SH-SY5Y (cell line): ENCODE measurements at regions not wholly inside any gene's neighbourhood (a gene's known extent, or its start where the extent isn't known, plus 50 kb on each side); places are given as distances from the start of the nearest gene placed in this dataset.

Source experiments
- GATA2 ChIP-seq: IDR thresholded peaks from 2 replicates; pipeline ENCODE4 v1.6.1; 2011; ENCODE audit warnings: mild to moderate bottlenecking, low read depth, low read length
- GATA3 ChIP-seq: IDR thresholded peaks from 2 replicates; pipeline ENCODE4 v1.6.1; 2011; ENCODE audit warnings: low read depth, mild to moderate bottlenecking, low read length, moderate library complexity

GRCh38 chr10:70978181-70978580 is 89.8 kb upstream of the PCBD1 start:
- TF ChIP-seq GATA3 = no peak
- TF ChIP-seq GATA2 = no peak

DNA sequence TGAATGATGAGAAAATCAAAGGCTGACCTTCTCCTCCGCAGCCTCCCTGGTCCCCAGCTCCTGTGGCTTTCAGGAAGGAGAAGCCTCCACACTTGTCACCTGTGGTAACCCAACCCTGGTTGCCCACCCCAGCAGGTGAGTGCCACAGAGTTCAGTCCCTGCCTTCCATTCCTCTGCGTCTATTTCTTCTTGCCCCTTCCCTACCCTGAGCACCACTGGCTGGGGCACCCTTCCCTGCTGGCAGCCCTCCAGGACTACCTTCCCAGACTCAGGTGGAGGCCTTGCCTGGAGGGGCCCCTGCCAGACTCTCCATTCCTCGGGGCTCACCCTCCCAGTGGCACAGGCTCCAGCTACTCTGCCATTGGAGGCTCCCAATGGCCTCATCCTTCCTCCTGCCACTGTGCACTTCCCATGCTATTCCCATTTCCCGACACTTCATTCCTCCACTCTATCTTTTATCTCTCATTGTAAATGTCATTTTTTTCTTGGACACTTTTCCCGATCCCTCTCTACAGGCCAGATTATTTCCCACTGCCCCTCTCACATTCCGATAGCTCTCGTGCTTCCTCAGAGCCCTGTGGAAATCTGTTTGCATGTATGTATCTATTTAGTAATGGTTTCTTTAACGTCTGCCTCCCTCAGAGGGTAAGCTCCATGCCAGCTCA is 90.6 kb upstream of the PCBD1 start:
- TF ChIP-seq GATA3 (no peak), GATA2 (no peak)

DNA sequence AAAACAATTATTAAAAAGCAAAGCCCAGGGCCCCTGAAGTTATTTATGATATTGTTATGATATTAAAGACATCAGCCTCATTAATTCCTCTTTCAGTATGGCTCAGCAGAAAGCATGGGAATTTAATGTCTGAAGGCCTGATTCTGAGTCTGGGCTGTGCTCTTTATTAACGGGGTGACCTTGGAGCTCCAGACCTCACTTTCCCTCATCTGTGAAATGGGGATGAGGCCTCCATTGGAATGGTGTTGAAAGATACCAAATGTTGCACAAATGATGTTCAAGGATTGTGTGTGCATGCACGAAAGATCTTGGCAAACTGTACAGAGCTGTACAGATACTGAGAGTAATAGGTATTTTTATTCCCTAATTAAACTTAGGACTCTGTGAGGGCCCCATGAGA is 92.3 kb upstream of the PCBD1 start:
- TF ChIP-seq GATA2 (no peak), GATA3 (no peak)

DNA sequence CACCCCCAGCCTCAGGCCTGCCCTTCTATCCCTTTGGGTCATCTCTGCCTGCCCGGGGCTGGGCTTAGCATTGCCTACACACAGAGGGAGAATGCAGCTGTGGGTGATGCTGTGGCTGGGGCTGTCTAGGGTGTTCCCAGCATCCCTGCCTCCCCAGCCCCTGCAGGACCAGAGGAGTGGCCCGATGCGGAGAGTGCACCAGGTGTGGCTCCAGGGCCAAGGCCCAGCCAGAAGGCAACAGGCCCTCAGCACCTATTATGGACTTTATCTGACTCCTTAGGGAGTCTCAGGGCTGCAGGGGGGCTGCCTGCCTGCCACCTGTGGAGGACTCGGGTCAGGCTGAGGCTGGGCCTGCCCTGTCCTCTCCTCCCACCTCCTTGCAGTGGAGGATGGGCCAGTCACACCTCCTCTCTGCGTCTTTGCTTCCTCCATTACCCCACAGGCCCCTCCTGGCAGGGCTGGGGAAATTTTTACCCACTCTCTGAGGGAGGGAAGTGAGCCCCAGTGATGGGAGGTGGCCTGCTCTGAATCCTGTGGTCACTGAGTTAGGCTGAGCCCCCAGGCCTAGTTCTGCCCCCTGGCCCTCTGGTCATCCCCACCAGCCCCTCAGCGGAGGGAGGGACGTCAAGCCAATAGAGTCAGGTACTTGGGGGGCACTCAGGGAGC is 92.9 kb upstream of the PCBD1 start:
- TF ChIP-seq GATA2 (no peak), GATA3 (no peak)

- no peak for TF ChIP-seq GATA2
- TF ChIP-seq GATA3 = no peak
Observed at GRCh38 chr10:70981936-70982335, 93.6 kb upstream of the PCBD1 start.

DNA sequence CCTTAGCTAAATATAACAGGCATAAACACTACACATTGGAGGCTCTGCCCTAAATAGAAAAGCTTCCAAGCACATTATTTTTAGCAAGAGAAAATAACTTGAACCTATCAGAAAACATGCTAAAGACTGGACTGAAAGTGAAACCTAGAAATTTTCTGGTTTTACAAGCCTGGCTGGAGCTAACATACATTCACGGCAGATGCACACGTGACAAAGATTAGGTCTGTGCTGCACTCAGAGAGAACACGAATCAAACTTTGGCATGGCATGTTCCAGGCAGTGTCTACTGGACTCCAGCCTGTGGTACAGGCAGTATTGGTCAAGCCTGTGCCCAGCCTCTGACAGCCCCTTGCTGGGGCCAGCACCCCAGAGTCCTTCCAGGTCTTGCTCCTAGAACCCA is 94.1 kb upstream of the PCBD1 start:
- TF ChIP-seq GATA2 (no peak), GATA3 (no peak)

DNA sequence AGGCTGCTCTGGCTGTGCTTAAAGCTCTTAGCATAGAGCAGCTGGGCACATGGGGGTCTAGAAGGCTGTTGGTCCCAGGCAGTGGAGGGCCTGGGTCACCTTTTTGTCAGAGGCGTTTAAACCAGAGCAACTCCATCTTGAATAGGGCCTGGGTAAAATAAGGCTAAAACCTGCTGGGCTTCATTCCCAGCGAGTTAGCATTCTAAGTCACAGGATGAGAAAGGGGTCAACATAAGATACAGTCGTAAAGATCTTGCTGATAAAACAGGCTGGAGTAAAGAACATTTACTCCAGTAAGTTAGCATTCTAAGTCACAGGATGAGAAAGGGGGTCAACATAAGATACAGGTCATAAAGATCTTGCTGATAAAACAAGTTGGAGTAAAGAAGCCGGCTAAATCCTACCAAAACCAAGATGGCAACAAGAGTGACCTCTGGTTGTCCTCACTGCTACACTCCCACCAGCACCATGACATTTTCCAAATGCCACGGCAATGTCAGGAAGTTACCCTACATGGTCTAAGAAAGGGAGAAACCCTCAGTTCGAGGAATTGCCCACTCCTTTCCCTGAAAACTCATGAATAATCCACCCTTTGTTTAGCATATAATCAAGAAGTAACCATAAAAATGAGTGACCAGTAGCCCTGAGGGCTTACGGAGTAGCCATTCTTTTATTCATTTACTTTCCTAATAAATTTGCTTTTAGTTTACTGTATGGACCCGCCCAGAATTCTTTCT is 96.8 kb upstream of the PCBD1 start:
- no peak for TF ChIP-seq GATA3

GRCh38 chr10:70985824-70986622 is 97.7 kb upstream of the PCBD1 start:
- TF ChIP-seq GATA3 (no peak), GATA2 (no peak)

DNA sequence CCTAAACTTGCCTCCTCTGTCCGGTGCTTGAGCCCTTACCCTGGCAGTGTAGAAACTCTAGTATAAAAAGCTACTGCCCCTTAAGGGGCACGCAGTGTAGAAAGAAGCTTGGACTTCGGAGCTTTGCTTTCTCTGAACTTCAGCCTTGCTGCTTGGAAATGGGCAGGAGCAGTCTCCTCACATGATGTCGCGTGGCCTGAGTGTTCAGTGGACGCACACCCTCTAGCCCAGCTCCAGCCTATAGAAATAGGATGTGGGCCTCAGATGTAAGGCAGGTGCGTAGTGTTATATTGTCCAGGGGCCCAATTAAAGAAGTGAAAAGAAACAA is 98.2 kb upstream of the PCBD1 start:
- TF ChIP-seq GATA2 = no peak
- TF ChIP-seq GATA3 = no peak

DNA sequence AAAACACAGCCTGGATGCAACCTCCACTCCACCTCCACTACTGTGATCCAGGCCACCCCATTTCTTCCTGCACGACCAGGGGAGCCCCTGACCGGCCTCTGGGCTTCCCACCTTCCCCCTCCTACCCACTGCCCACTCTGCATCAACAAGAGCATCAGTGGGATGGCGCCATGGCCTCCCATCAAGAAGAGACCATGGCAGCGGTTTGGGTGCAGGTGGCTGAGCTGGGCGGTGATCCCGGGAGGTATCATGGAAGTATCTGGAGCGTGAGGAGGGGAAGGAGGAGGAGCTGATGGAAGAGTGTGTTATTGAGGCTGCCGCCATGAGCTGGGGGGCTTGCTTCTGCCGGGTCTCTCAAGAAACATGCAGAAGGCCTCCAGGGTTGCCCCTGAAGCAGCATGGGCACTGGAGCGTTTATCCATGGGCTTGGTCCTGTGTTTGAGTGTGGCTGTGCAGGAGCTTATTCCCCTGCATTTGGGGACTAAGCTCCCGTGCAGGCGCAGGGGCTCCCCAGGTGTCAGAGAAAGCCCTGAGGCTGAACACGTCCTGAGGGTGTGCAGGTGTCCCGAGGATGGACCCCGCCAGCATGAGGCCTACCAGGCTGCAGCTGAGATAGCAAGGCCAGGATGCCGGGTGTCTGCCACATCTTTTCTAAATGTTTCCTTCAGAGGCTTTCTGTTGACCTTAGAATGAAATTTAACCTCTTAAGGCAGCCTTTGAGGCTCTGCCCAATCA is 99.2 kb upstream of the PCBD1 start:
- TF ChIP-seq GATA3 = no peak
- TF ChIP-seq GATA2 = no peak

DNA sequence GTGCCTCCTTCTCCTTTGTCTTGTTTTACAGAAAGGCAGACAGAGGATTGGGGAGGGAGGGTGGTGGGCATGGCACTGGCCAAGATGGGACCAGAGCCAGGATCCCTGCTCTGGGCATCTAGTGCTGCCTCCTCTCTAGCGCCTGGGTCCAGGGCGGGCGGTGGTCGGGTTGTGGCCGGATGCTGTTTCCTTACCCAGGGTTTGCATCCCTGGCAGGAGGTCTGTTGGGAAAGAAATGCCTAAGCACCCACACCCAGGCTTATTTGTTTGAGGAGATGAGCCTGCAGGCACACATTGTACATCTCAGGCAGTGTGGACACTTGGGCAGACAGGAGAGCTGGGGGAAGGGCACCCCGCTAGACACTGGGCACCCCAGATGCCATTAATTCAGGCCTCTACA is 102.3 kb upstream of the PCBD1 start:
- no peak for TF ChIP-seq GATA2
- no peak for TF ChIP-seq GATA3

DNA sequence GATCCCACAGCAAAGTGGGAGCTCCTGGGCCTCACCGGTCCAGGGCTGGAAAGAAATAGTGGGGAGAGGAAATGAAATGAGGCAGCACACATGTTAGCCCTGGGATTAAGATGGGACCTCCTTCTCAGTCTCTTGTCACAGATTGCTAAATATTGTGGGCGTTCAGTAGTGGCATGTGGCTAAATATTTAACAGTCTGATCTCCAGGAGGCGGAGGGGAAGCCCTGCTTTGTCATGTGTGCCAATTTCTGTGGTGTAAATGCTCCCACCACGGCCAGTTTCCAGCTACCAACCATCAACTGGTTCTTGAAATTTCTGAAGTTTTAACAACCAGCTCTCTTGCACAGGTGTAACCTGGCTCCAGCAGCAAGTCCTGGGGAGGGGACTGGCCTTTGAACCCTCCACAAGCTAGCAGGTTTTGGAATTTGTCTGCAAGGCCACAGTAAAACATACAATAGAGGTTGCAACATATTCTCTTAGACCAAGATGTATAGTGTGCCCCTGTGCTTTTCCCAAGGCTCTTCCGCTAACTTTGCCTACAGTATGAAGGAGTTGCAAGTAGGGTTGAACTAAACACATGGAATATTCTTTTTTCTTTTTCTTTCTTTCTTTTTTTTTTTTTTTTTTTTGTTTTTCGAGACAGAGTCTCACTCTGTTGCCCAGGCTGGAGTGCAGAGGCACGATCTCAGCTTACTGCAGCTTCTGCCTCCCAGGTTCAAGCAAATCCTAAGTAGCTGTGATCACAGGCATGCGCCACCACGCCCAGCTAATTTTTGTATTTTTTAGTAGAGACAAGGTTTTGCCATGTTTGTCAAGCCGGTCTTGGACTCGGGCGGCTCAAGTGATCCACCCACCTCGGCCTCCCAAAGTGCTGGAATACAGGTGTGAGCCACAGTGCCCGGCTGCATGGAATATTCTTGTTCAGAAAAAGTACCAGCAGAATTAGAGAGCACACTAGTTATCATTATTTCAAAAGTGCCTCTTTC is 103.1 kb upstream of the PCBD1 start:
- TF ChIP-seq GATA3 (no peak), GATA2 (no peak)

DNA sequence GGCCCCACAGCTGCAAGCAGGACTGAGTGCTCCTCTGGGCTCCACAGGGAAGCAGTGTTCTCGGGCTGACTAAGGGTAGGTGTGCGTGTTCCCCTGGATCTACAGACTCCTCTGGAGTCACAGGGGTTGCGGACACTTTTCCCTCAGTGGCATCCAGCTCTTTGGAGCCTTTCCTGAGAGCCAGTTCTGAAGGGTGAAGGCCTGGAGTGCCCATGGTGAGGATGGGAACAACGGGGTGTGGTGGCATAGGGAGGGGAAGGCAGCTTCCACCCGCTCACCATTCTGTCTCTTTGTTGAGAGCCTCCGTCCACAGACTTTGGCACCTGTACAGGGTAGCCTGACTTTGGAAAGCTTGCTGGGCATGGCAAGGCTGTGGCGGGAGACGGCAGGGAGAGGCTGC is 104.1 kb upstream of the PCBD1 start:
- TF ChIP-seq GATA2 (no peak), GATA3 (no peak)

- no peak for TF ChIP-seq GATA2
- no peak for TF ChIP-seq GATA3
Observed at GRCh38 chr10:70993051-70993450, 104.7 kb upstream of the PCBD1 start.
